BE2C (cell line): ENCODE measurements at regions not wholly inside any gene's neighbourhood (a gene's known extent, or its start where the extent isn't known, plus 50 kb on each side); places are given as distances from the start of the nearest gene placed in this dataset.

ENCODE experiments used
- DNase-seq: peaks from one replicate; pipeline ENCODE4 v3.0.0-alpha.2; 2020
- H3K27me3 ChIP-seq: fragments of 250-450 bp; sonication (Bioruptor Pico); 2 replicates; pipeline ENCODE4 v1.5.1; 2020; ENCODE audit warnings: mild to moderate bottlenecking
- H3K36me3 ChIP-seq: fragments of 250-450 bp; sonication (Bioruptor Pico); 2 replicates; pipeline ENCODE4 v1.5.1; 2020; ENCODE audit warnings: mild to moderate bottlenecking
- H3K4me1 ChIP-seq: fragments of 250-450 bp; sonication (Bioruptor Pico); 2 replicates; pipeline ENCODE4 v1.5.1; 2020
- H3K4me3 ChIP-seq: 2 replicates; pipeline ENCODE4 v1.5.1; 2011; ENCODE audit warnings: low read depth, low read length
- H3K9me3 ChIP-seq: fragments of 250-450 bp; sonication (Bioruptor Pico); 2 replicates; pipeline ENCODE4 v1.5.1; 2020
- TF ChIP-seq, protein P1 (sequence below): IDR thresholded peaks from 2 replicates; pipeline ENCODE4 v1.5.1; 2012; ENCODE audit warnings: mild to moderate bottlenecking, low read depth, low read length

GRCh38 chr22:49234459-49234858, 593.2 kb downstream of the BRD1 start:
- Histone ChIP-seq H3K4me3 (no peak overlapping the region), H3K27me3 (no peaks in the 10 kb centered on the region), H3K36me3 (no peaks in the 10 kb centered on the region), H3K4me1 (no peaks in the 10 kb centered on the region), H3K9me3 (no peaks in the 10 kb centered on the region; the same call in 1 of the 2 replicates)
- TF ChIP-seq, protein P1, sequence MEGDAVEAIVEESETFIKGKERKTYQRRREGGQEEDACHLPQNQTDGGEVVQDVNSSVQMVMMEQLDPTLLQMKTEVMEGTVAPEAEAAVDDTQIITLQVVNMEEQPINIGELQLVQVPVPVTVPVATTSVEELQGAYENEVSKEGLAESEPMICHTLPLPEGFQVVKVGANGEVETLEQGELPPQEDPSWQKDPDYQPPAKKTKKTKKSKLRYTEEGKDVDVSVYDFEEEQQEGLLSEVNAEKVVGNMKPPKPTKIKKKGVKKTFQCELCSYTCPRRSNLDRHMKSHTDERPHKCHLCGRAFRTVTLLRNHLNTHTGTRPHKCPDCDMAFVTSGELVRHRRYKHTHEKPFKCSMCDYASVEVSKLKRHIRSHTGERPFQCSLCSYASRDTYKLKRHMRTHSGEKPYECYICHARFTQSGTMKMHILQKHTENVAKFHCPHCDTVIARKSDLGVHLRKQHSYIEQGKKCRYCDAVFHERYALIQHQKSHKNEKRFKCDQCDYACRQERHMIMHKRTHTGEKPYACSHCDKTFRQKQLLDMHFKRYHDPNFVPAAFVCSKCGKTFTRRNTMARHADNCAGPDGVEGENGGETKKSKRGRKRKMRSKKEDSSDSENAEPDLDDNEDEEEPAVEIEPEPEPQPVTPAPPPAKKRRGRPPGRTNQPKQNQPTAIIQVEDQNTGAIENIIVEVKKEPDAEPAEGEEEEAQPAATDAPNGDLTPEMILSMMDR: no peak
- no peak for DNase-seq

DNA sequence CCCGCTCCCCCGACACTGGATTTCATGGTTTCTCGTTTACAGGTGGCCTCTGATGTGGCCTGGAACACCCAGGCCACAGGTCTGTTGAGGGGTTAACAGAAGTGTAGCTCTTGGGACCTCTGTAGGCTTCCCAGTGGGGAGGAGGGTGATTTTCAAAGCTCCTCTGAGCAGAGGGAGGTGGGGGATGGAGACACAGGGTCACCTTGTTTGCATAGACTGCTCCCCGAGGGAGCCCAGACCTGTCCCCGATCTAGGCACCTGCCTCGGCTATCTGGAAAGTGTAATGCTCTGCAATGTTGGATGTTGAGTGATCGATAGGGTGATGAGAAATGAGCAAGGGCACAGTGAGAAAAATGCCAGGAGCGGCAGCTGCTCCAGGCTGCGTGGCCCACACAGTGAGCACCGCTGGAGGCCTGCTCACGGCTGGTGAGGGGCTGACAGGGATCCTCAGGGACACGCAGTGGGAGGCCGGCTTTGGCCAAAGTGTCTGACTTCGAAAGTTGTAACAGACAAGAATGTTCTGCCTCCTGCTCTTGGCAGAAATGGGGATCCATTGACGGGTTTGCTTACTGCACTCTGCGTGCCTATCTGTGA, 594.1 kb downstream of the BRD1 start:
- no peak overlapping the region for H3K4me3 ChIP-seq
- H3K27me3 ChIP-seq: no peaks in the 10 kb centered on the region
- no peaks in the 10 kb centered on the region; the same call in 1 of the 2 replicates for H3K9me3 ChIP-seq
- TF ChIP-seq, protein P1: no peak
- no peaks in the 10 kb centered on the region for H3K36me3 ChIP-seq
- no peak for DNase-seq
- H3K4me1 ChIP-seq: no peaks in the 10 kb centered on the region

GRCh38 chr22:49232319-49233067, 595.2 kb downstream of the BRD1 start:
- Histone ChIP-seq H3K4me3 (no peak overlapping the region), H3K4me1 (no peaks in the 10 kb centered on the region), H3K9me3 (no peaks in the 10 kb centered on the region; the same call in 1 of the 2 replicates), H3K36me3 (no peaks in the 10 kb centered on the region), H3K27me3 (no peaks in the 10 kb centered on the region)
- TF ChIP-seq, protein P1: no peak
- DNase-seq: no peak

- H3K27me3 ChIP-seq: no peaks in the 10 kb centered on the region
- no peaks in the 10 kb centered on the region for H3K36me3 ChIP-seq
- no peaks in the 10 kb centered on the region for H3K4me1 ChIP-seq
- no peak overlapping the region for H3K4me3 ChIP-seq
- DNase-seq: no peak
- H3K9me3 ChIP-seq: no peaks in the 10 kb centered on the region; the same call in 1 of the 2 replicates
- TF ChIP-seq, protein P1: no peak
Observed at GRCh38 chr22:49230194-49230577, 597.5 kb downstream of the BRD1 start.

DNA sequence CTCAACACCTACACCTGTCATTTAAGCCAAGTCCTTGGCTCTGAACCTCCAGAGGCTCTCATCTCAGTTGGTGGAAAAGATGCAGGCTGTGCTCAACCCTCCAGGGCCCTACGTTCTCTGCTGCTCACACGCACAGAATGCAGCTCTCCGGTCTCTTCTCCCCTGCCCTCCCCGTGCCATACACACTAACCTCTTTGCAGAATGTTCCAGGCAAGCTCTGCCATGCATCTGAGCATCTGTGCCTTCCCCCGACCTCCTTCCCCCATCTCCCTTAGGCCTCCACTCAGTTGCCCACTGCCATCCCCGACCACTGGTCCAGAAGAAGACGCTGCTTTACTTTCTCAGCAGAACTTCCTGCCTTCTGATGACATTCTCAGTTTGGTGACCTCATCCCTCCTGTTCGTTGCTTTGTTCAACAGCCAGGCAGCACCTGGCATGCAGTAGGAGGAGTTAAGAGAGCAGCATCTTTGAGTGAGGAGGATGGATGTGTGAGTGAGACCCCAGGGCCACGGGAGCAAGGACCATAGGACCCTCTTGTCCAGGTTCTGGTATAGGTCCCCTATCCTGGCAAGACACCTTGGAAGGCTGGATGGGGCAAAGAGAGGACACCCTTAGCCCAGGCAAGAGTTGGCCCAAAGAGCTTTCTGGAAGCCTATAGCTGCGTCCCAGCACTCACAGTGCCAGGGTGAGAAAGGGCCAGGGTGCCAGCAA, 598.0 kb downstream of the BRD1 start:
- Histone ChIP-seq H3K4me1 (no peaks in the 10 kb centered on the region), H3K9me3 (no peaks in the 10 kb centered on the region; the same call in 1 of the 2 replicates), H3K36me3 (no peaks in the 10 kb centered on the region), H3K27me3 (no peaks in the 10 kb centered on the region), H3K4me3 (no peak overlapping the region)
- DNase-seq: no peak
- TF ChIP-seq, protein P1: no peak
